Effector memory CD4-positive, alpha-beta T cell (primary cell): ENCODE measurements at regions not wholly inside any gene's neighbourhood (a gene's known extent, or its start where the extent isn't known, plus 50 kb on each side); places are given as distances from the start of the nearest gene placed in this dataset.

Experiments used
- DNase-seq, 3 donors: peaks; one replicate each; pipeline ENCODE4 v3.0.0-alpha.2; 2020
- H3K27ac ChIP-seq: 2 replicates; pipeline ENCODE4 v1.7.0; 2013; ENCODE audit warnings: mild to moderate bottlenecking, low read length, moderate library complexity; ENCODE audit not compliant: insufficient read depth, poor library complexity, severe bottlenecking
- H3K27me3 ChIP-seq: replicated peaks from 2 replicates; pipeline ENCODE4 v1.7.0; 2013; ENCODE audit warnings: mild to moderate bottlenecking, low read length; ENCODE audit not compliant: insufficient read depth, control insufficient read depth, poor library complexity, severe bottlenecking
- H3K36me3 ChIP-seq: 2 replicates; pipeline ENCODE4 v1.7.0; 2013; ENCODE audit warnings: mild to moderate bottlenecking, low read length, moderate library complexity; ENCODE audit not compliant: control insufficient read depth, insufficient read depth
- H3K4me1 ChIP-seq: 2 replicates; pipeline ENCODE4 v1.7.0; 2013; ENCODE audit warnings: low read length, mild to moderate bottlenecking; ENCODE audit not compliant: control insufficient read depth, insufficient read depth, poor library complexity, severe bottlenecking
- H3K4me3 ChIP-seq: 2 replicates; pipeline ENCODE4 v1.7.0; 2013; ENCODE audit warnings: low read length, low read depth, mild to moderate bottlenecking; ENCODE audit not compliant: insufficient read depth, poor library complexity, severe bottlenecking
- H3K9me3 ChIP-seq: 2 replicates; pipeline ENCODE4 v1.7.0; 2013; ENCODE audit warnings: mild to moderate bottlenecking, low read length, moderate library complexity; ENCODE audit not compliant: control insufficient read depth

DNA sequence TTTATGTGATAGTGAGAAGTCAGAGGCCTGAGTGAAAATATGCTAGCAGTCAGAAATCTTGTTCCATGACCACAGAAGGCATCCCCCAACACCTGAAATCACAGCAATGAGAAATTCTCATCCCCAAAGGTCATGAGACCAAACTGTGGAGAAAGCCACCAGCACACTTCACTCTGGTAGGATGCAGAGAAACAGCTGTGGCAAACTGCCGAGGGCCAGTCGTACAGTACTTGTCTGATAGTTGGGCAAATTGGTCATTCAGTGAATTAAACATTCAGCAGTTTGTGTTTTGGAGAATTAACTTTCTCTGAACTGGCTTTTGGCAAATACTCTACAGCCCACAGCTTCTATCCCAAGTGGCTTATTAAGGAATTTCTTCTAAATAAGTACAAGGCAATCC is 117.2 kb downstream of the TSN start:
- H3K27me3 ChIP-seq = no peaks in the 10 kb centered on the region
- DNase-seq = no peak
- no peak overlapping the region for H3K4me3 ChIP-seq
- no peaks in the 10 kb centered on the region for H3K36me3 ChIP-seq
- no peaks in the 10 kb centered on the region for H3K9me3 ChIP-seq
- no peak overlapping the region for H3K27ac ChIP-seq
- no peaks in the 10 kb centered on the region for H3K4me1 ChIP-seq

DNA sequence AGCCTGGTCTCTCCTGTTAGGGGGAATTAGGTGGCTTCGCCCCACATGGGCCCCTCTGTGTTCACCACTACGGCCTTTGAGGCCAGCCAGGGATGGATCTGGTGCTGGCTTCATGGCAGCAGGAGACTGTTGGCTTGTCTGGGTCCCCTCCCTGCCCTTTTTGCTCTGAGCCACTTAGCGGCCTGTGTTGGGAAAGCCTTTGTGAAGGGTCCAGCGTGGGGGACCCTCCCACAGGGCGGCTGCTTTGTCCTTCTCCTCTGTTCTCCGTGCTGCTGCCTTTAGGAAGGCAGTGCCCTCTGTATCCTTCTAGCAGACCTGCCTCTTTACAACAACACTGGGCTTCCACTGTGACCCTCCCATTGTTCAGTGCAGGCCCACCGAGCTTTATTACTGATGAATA is 118.4 kb downstream of the TSN start:
- H3K4me3 ChIP-seq = no peak overlapping the region
- H3K27me3 ChIP-seq = no peaks in the 10 kb centered on the region
- no peaks in the 10 kb centered on the region for H3K4me1 ChIP-seq
- H3K27ac ChIP-seq = no peak overlapping the region
- H3K9me3 ChIP-seq = no peaks in the 10 kb centered on the region
- no peak for DNase-seq
- H3K36me3 ChIP-seq = no peaks in the 10 kb centered on the region

DNA sequence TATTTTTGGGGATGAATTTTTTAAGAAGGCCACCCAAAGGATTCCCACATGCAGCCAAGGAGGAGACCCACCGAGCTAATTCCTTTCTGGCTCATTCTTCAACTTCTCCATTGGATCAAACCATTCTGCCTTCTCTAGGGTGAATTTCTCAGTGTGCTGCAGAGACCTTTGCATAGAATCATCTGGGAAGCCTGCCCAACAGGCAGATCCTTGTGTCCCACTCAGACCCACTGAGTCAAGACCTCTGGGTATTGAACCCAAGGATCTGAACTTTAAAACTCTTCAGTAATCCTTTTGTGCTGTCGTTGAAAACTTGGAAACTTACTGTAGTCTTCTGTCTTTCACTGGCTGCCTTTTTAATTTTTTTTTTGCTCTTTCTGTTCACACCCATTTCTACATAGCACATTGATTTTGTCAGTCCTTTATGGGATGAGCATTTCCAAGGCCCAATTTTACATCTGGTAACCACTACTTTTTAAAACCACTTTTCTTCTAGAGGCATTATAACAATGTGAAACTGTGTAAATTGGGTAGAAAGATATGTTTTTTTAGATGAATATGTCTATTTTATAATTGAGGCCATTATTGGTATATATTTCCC is 120.2 kb downstream of the TSN start:
- H3K27ac ChIP-seq = no peak overlapping the region
- no peaks in the 10 kb centered on the region for H3K4me1 ChIP-seq
- no peaks in the 10 kb centered on the region for H3K27me3 ChIP-seq
- H3K36me3 ChIP-seq = no peaks in the 10 kb centered on the region
- H3K4me3 ChIP-seq = no peak overlapping the region
- no peaks in the 10 kb centered on the region for H3K9me3 ChIP-seq
- DNase-seq = no peak

DNA sequence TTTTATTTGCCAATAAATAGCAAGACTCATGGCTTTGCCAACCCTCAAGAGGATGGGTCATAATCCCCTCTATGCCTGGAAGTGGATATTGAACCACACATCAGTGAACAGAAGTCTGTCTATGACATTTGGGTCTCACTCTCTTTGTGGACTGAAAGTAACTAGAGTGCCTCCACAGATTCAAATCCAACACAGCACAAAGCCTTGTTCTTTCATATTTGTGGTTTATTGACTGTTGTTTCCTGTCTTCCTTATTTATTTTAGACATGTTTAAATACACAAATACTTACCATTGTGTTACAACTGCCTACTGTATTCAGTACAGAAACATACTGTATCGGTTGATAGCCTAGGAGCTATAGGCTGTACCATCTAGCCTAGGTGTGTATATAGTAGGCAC is 121.9 kb downstream of the TSN start:
- Histone ChIP-seq H3K36me3 (no peaks in the 10 kb centered on the region), H3K4me1 (no peaks in the 10 kb centered on the region), H3K27ac (no peak overlapping the region), H3K9me3 (no peaks in the 10 kb centered on the region), H3K4me3 (no peak overlapping the region), H3K27me3 (no peaks in the 10 kb centered on the region)
- no peak for DNase-seq

DNA sequence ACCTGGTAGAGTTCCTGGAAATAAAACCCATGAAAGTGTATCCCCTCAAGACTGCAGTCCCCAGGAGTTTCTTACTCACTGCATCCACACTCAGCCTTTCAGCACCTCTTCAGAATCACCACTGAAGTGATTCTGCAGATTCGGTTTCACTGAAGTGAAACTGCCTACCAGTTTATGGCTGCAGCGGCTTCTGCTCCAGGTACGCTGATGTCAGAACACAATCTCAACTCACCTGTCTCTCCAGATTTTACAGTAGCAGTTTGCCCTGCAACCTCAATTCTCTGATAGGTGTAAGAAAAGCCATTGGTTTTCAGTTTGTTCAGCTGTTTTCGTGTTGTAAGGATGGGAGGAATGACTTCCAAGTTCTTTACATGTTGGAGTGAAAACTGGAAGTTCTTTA is 124.8 kb downstream of the TSN start:
- no peak for DNase-seq
- H3K4me3 ChIP-seq = no peak overlapping the region
- no peak overlapping the region for H3K27ac ChIP-seq
- H3K27me3 ChIP-seq = peaks cover 4% of the 10 kb centered on the region
- H3K4me1 ChIP-seq = no peaks in the 10 kb centered on the region
- H3K9me3 ChIP-seq = no peaks in the 10 kb centered on the region
- H3K36me3 ChIP-seq = no peaks in the 10 kb centered on the region

DNA sequence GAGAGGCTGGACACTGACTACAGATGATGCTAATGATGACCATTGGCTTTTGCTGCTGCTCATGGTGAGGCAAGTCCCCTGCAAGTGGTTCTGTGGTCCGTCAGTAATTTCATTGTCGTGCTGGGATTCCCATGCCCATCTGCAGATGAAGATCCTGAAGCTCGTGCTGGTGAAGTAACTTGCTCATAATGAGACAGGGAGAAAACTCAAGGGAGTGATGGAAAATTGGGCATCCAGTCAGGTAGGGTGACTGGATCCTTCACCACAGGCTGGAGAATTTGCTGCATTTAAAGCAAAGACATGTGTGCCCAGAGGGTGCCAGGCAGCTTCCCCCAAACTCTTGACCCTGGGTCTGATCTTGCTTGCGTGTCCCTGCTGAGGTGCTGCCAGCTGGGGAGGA is 125.6 kb downstream of the TSN start:
- H3K27me3 ChIP-seq = peaks cover 4% of the 10 kb centered on the region
- no peaks in the 10 kb centered on the region for H3K9me3 ChIP-seq
- H3K4me1 ChIP-seq = no peaks in the 10 kb centered on the region
- no peaks in the 10 kb centered on the region for H3K36me3 ChIP-seq
- H3K27ac ChIP-seq = no peak overlapping the region
- H3K4me3 ChIP-seq = no peak overlapping the region
- DNase-seq = no peak

DNA sequence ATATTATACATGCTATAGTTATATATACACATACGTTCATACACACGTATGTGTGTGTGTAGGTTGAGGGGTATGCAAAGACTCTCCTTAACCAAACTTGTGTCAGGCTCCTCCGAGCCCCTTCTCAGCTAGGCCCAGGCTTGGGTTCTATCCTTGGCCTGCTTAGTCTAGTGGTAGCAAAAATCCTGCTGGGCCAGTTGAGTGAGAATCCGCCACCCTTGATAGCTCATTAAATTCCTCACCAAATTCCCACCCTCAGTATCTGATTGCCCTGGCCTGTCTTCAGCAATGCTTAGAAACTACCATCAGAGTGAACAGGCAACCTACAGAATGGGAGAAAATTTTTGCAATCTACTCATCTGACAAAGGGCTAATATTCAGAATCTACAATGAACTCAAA is 126.5 kb downstream of the TSN start:
- no peak overlapping the region for H3K27ac ChIP-seq
- peaks cover 4% of the 10 kb centered on the region for H3K27me3 ChIP-seq
- no peaks in the 10 kb centered on the region for H3K4me1 ChIP-seq
- H3K36me3 ChIP-seq = no peaks in the 10 kb centered on the region
- H3K9me3 ChIP-seq = no peaks in the 10 kb centered on the region
- no peak for DNase-seq
- H3K4me3 ChIP-seq = no peak overlapping the region

DNA sequence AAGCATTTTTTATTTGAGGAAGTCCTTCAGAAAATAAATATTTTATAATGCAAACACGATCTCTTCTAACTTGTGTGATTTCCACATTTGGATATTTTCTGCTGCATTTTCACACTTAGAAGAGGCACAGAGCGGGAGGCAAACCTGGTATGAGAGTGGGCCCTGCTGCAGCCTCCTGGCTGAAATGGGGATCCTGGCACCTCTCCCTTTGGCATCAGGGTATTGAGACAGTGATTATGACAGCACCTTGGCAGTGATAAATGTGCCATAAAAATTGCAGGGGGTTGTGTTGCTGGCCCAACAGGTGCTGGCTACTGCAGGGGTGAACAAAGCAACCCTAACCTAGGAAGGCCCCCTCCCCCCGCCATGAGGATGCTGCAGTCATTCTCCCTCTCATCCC is 128.6 kb downstream of the TSN start:
- Histone ChIP-seq H3K4me3 (no peak overlapping the region), H3K4me1 (no peaks in the 10 kb centered on the region)

DNA sequence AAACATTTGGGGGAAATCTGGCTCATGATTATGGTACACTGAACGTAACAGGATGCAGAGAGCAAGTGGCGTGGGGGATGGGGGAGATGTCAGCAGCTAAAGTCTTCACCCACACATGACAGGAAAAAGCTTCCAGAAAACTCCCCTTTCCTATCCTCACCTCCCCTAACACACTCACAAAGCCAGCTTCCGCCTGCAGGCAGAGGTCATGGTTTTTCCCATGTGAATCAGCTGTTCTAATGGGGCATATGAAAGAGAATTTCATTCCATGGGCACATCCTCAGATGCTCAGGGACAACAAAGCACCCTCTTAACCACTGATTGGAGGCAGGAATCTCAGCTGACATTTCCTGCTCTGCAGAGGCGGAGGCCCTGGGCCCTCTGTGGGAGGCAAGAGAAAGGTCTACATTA is 129.1 kb downstream of the TSN start:
- Histone ChIP-seq H3K27ac (no peak overlapping the region), H3K4me3 (no peak overlapping the region), H3K36me3 (no peaks in the 10 kb centered on the region), H3K4me1 (no peaks in the 10 kb centered on the region), H3K9me3 (no peaks in the 10 kb centered on the region), H3K27me3 (peaks cover 4% of the 10 kb centered on the region)
- no peak for DNase-seq

More for the DNA sequence above, 128.6 kb downstream of the TSN start:
- no peak for DNase-seq
- no peak overlapping the region for H3K27ac ChIP-seq
- no peaks in the 10 kb centered on the region for H3K36me3 ChIP-seq
- H3K27me3 ChIP-seq = peaks cover 4% of the 10 kb centered on the region
- no peaks in the 10 kb centered on the region for H3K9me3 ChIP-seq

DNA sequence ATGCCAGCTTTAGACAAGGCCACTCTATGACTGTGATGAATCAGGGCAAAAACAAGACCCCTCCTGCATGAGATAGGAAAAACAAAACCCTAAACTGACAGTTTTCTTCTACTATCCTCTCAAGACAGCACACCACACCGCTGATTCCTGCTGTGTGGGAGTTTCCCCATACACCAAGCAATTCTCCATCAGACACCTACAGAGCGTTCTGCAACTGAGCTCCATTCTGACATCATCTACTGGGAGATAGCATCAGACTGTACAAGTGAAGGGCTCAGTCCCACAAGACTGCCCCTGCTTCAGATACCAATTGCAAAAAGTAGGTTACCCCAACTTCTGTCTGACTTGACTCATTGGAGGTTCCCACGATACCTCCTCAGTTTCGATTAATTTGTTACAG is 130.6 kb downstream of the TSN start:
- H3K4me1 ChIP-seq = no peaks in the 10 kb centered on the region
- peaks cover 4% of the 10 kb centered on the region for H3K27me3 ChIP-seq
- no peak for DNase-seq
- H3K36me3 ChIP-seq = no peaks in the 10 kb centered on the region
- no peaks in the 10 kb centered on the region for H3K9me3 ChIP-seq
- no peak overlapping the region for H3K4me3 ChIP-seq
- no peak overlapping the region for H3K27ac ChIP-seq
